Dermis blood vessel endothelial cell (primary cell): ENCODE measurements at regions not wholly inside any gene's neighbourhood (a gene's known extent, or its start where the extent isn't known, plus 50 kb on each side); places are given as distances from the start of the nearest gene placed in this dataset.
A peak's percentile ranks its signal among the peaks of the same experiment; 100 is the strongest.
"Not testable (repeated sequence)": the region's sequence is repeated elsewhere in the genome, so short reads cannot be mapped to it uniquely, and the experiment has no call there.

ENCODE experiments used
- DNase-seq: peaks from one replicate; pipeline ENCODE4 v3.0.0; 2010

GRCh38 chr18:59038295-59039039 lies 101.2 kb upstream of the SEC11C start:
- no peak for DNase-seq

DNA sequence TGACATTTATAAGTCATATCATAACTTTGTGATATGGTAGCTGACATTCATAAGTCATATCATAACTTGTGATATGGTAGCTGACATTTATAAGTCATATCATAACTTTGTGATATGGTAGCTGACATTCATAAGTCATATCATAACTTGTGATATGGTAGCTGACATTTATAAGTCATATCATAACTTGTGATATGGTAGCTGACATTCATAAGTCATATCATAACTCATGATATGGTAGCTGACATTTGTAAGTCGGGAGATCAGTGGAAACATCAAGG lies 100.7 kb upstream of the SEC11C start:
- DNase-seq, result not testable (repeated sequence)

GRCh38 chr18:59039449-59039848 lies 100.2 kb upstream of the SEC11C start:
- DNase-seq, result no peak

DNA sequence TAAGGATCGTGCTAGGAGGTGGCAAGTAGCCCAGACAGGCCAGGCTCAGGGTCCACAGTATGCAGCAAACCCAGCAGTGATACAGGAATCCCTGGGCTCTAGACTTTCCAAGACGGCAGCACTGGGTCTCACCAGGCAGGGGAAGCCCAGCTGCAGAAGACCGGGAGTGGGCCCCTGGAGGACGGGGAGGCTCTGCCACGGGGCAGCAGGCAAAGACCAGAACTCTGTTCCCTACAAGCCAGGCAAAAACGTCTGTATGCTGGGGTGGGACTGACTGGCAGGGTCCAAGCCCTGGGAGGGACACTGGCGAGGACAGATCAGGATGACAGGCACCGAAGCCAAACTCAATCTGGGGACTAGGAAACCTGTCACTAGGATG lies 98.9 kb upstream of the SEC11C start:
- no peak for DNase-seq

DNA sequence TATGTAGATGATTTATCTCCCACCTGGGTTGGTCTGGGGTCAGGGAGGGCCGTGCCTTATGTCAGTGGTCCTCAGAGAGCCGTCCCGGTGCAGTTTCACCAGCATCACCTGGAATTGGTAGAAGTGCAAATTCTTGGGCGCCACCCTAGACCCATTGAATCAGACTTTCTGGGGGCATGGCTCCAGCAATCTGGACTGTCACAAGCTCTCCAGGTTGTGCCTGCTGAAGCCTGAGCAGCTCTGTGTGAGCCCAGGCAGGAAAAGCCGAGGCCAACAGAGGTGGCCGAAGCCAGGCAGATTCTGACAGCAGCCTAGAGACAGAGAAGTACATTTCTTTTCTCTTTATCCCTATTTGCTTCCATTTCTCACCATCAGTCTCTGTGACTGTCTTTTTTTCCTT lies 98.4 kb upstream of the SEC11C start:
- DNase-seq, result no peak

- DNase-seq, result peak; percentile 13
These were observed 97.6 kb upstream of the SEC11C start for GRCh38 chr18:59041819-59042815.

DNA sequence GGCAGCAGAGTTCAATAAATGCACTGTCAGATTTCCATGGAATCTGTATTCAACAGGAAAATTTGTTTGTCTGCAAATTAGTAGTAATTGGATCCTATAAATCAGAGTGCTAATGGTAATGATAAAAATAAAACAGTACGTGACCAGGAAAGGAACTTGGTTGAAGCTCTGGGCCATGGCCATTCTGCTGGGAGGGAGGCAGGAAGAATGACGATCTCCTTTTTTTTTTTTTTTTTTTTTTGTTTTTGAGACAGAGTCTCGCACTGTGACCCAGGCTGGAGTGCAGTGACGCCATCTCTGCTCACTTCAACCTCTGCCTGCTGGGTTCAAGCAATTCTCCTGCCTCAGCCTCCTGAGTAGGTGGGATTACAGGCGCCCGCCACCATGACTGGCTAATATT lies 94.8 kb upstream of the SEC11C start:
- no peak for DNase-seq

DNA sequence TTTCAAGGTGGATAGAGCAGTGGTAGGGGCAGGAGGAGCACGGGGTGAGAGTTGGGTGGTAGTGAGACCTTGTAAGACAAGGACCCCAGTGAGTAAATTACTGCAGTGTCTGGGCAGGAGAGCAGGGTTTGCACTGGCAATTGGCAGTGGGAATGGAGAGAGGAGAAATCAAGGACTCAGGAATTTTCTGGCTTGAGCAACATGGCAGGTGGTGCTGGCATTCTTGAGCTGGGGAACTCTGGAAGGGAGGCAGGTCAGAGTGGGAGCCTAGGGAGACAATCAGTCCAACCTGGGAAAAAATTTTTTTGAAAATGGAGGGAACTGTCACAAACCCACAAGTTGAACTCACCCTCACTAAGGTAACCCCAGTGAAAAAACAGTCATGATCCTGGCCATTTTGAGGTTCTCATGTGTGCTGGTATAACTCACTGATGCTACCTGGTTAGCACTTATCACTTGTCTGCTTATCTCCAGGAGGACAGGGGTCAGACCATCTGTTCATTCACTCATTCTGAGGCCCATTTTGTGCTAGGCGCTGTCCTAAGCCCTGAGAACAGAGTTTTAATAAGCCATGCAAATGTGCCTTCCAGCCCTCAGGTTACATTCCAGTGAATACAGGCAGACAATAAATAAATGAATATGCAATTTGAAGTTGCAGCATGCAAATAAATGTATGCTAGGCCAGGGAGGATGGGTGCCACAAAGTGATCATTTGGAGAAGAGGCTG lies 92.2 kb upstream of the SEC11C start:
- DNase-seq, result no peak

GRCh38 chr18:59048048-59048363 lies 91.7 kb upstream of the SEC11C start:
- no peak for DNase-seq

DNA sequence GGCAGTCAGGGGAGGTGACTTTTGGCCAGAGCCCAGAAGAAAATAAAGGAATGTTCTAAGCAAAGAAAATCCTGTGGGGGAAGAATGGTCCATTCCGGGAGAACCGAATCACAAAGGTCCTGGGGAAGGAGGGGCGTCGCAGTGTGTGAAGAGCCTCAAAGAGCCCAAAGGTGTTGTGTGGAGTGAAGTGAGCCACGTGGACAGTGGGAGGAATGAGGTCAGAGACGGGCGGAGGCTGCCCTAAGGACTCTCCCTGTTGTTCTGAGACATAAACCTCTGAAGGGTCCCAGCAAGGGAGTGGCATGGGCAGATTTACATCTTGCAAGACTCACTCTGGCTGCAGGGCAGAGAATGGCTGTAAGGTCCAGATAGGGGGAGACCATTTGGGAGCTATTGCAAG lies 91.3 kb upstream of the SEC11C start:
- DNase-seq, result no peak

- DNase-seq, result no peak
These were observed 89.7 kb upstream of the SEC11C start for GRCh38 chr18:59049721-59050660.

- no peak for DNase-seq
These were observed 89.0 kb upstream of the SEC11C start for GRCh38 chr18:59050661-59051057.

DNA sequence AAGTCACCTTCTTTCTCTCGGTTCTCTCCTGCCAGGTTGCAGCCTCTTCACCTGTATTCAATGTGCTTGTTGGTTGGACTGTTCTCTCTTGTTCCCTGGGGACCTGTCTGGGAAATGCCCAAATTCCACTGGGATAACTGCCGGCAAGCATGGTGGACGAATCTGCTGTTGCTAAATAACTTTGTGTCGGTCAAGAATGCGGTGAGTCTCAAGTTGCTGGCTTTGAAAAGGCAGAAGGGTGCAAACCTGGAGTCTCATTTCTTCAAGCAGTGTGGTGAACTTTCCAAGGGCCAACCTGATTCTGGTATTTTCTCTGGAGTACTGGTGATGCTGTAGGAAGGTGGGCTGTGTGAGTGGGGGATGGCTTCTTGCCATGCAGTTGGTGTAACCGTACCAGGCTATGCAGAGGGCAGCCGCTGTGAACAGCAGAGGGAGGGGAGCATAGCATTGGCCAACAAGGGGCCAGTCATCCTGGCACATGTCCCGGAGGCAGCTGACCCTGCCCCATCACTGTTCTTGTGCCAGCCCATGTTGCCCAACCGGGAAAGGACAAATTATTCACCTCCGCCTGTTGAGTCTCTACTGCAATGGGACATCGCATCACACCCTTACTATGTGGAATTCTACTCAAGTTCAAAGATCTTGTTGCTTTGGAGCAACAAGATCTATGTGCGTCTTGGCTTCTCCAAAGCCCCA lies 88.1 kb upstream of the SEC11C start:
- no peak for DNase-seq

DNA sequence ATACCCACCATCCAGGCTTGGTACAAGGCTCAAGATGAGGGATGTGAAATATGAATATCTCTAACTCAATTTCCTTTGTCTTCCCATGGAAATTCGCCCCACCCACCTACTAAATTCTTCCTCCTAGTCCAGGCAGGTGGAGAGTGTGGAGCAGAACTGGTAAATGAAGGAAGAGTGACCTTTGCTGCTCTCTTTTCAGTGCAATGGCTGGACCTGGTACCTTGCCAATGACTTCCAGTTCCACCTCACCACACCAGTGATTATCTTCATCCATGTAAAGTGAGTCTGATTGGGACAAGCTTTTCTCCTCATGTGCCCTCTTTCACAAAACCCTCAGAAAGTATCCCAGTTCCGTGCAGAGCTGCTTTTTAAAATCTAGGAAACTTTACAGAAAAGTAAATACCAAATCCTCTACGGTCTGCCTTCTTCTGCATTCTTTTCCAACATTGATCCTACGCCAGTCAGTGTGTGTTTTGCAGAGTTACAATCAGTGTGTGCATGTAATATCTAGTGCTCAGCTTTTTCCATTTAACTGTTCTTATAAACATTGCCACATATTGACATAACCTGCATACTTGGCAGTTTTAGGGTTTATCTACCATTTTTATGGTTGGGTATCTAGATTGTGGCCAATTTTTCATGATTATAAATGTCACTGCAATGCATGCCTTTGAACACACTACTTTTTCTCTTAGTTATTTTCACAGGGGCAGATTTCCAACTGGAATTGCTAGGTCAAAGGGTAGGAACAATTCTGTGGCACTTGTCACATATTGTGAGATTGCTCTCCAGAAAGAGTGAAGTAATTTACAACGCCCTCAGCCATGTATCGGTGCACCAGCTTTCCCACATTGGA lies 86.5 kb upstream of the SEC11C start:
- no peak for DNase-seq

DNA sequence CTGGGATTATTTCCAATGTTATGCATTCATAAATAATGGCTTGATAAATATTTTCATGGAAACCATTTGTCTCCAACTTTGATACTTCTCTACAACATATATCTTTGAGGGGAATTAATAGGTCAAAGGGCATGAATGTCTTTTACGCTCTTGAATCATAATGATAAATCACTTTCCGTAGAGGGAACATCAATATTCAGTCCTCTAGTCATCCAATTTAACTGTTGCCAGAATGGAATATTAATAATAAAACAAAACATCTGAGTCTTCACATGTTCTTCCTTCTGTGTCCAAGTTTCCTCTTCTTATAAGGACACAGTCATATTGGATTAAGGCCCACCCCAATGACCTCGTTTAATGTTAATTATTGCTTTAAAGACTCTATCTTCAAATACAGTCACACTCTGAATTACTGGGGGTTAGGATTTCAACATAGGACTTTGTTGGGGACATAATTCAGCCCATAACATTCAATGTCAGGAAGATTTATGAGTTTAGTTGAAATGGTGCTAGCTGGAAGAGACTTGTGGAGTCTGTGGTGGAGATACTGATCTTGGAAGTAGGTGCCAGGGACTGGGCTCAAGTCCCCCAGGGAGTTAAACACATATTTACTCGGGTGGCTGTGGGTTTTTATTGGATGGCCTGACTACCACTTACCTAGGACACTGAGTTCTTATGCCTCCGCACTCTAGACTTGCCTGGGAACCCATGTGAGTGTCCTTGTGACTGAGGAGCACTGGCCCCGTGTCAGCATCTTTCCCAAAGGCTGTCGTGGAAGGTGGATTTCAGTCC lies 85.0 kb upstream of the SEC11C start:
- DNase-seq, result no peak

DNA sequence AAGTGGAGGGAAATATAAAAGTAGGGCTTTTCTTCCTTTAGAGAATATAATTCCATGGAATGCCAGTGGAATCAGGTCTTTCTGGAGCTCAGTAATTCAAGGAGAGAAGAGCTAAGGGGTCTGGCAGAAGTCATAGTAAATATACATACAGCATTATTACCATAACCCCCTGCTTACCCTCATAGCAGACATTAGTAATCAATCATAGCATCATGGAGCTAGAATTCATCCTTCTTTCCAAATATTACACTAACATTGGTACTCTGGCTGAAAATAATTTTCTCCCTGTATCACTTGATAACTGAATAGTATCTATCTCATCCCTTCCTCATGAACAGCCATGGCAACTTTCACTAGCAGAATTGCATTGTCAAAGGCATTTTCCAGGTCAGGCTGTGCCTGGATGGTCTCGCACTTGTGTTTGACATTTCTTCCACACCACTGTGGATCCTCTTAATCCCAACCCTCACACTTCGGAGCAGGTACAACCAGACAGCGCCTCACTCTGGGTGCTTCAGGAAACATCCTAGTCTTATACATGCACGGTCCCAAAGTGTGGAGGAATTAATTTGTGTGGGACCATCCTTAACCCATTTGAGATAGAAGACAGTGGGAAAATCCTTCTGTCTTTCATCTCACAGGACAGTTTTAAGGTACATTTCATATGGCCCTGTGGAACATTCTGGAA lies 84.2 kb upstream of the SEC11C start:
- peak; percentile 50 for DNase-seq

- peak; percentile 91 for DNase-seq
These were observed 82.8 kb upstream of the SEC11C start for GRCh38 chr18:59056706-59057492.

GRCh38 chr18:59057493-59057795 lies 82.2 kb upstream of the SEC11C start:
- no peak for DNase-seq

DNA sequence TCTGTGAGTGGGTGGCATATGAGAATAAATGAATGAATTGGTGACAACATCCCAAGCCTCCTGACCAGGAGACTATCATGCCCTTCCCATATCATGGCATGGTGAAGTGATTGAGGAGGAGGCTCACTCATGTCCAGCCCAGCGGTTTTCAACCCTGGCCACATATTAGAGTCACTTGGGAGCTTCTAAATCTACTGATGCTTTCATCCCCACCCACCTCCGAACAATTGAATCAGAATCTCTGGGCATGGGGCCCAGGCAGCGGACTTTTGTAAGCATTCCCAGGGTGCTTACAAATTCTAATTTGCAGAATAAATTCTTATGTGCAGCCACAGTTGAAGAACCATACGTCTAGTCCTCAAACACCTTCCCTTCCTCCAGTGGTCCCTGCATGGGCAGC lies 81.7 kb upstream of the SEC11C start:
- no peak for DNase-seq
